WTC11 (cell line): ENCODE measurements at regions not wholly inside any gene's neighbourhood (a gene's known extent, or its start where the extent isn't known, plus 50 kb on each side); places are given as distances from the start of the nearest gene placed in this dataset.

ENCODE experiments used
- ATAC-seq: fragments of 200-7000 bp; cut with Tn5 transposase; 2 replicates; pipeline ENCODE4 v1.10.0; 2021; ENCODE audit warnings: mild to moderate bottlenecking, moderate library complexity
- CTCF ChIA-PET: fragments of 300-600 bp; sonication (Branson Sonifier 250); formaldehyde crosslinking; loops from one replicate; lab custom pipeline; 2021; ENCODE audit warnings: antibody characterized with exemption; lab: Charles Lee
- POLR2A ChIA-PET: fragments of 350-600 bp; sonication (Branson Sonifier 250); formaldehyde crosslinking; loops from one replicate; lab custom pipeline; 2021; ENCODE audit warnings: antibody characterized with exemption; lab: Charles Lee
- DNase-seq: peaks from one replicate; pipeline ENCODE4 v3.0.0; 2021; ENCODE audit warnings: low spot score
- H3K27ac Mint-ChIP-seq: 2 replicates; pipeline ENCODE4 v1.8.0; 2021; ENCODE audit warnings: mixed read lengths
- H3K27me3 Mint-ChIP-seq: 2 replicates; pipeline ENCODE4 v1.8.0; 2021; ENCODE audit warnings: low read depth, mild to moderate bottlenecking, moderate library complexity, mixed read lengths
- H3K36me3 Mint-ChIP-seq: 2 replicates; pipeline ENCODE4 v1.8.0; 2021; ENCODE audit warnings: mixed read lengths
- H3K4me1 Mint-ChIP-seq: 2 replicates; pipeline ENCODE4 v1.8.0; 2022; ENCODE audit warnings: mixed read lengths
- H3K4me3 Mint-ChIP-seq: 2 replicates; pipeline ENCODE4 v1.8.0; 2021; ENCODE audit warnings: mild to moderate bottlenecking, moderate library complexity, mixed read lengths
- H3K9me3 Mint-ChIP-seq: 2 replicates; pipeline ENCODE4 v1.8.0; 2021; ENCODE audit warnings: mixed read lengths
- E2F1 ChIP-seq: sonication (generic); formaldehyde crosslinking; IDR thresholded peaks from 2 replicates; pipeline ENCODE4 v1.8.0; 2022; ENCODE audit warnings: mild to moderate bottlenecking, missing genetic modification reagents
- ELF4 ChIP-seq: sonication (generic); formaldehyde crosslinking; IDR thresholded peaks from 2 replicates; pipeline ENCODE4 v1.8.1; 2022; ENCODE audit warnings: low read depth, mild to moderate bottlenecking, moderate library complexity, missing genetic modification reagents
- EMX1 ChIP-seq: fragments of 250-450 bp; sonication (Bioruptor Pico); IDR thresholded peaks from 2 replicates; pipeline ENCODE4 v1.8.0; 2021; ENCODE audit warnings: mild to moderate bottlenecking
- GRHL2 ChIP-seq: fragments of 250-450 bp; sonication (Bioruptor Pico); IDR thresholded peaks from 2 replicates; pipeline ENCODE4 v1.8.0; 2022; ENCODE audit warnings: mild to moderate bottlenecking, moderate library complexity; ENCODE audit not compliant: insufficient replicate concordance, severe bottlenecking
- HMGXB4 ChIP-seq: sonication (generic); formaldehyde crosslinking; IDR thresholded peaks from 2 replicates; pipeline ENCODE4 v1.8.1; 2023; ENCODE audit warnings: mild to moderate bottlenecking, moderate library complexity, missing genetic modification reagents
- IRF2 ChIP-seq: sonication (generic); formaldehyde crosslinking; IDR thresholded peaks from 2 replicates; pipeline ENCODE4 v1.8.0; 2022; ENCODE audit warnings: low read depth, missing genetic modification reagents, borderline replicate concordance
- NFATC4 ChIP-seq: fragments of 250-450 bp; sonication (Bioruptor Pico); IDR thresholded peaks from 2 replicates; pipeline ENCODE4 v1.9.0; 2021; ENCODE audit warnings: mild to moderate bottlenecking
- NR1H2 ChIP-seq: sonication (generic); formaldehyde crosslinking; IDR thresholded peaks from 2 replicates; pipeline ENCODE4 v1.9.0; 2021; ENCODE audit warnings: mild to moderate bottlenecking, moderate library complexity, missing genetic modification reagents
- PREB ChIP-seq: sonication (generic); formaldehyde crosslinking; IDR thresholded peaks from 2 replicates; pipeline ENCODE4 v1.8.1; 2022; ENCODE audit warnings: mild to moderate bottlenecking, missing genetic modification reagents, moderate library complexity, borderline replicate concordance
- PRRX2 ChIP-seq: fragments of 250-450 bp; sonication (Bioruptor Pico); IDR thresholded peaks from 2 replicates; pipeline ENCODE4 v1.8.0; 2021; ENCODE audit warnings: mild to moderate bottlenecking
- RELA ChIP-seq: sonication (generic); formaldehyde crosslinking; IDR thresholded peaks from 2 replicates; pipeline ENCODE4 v1.8.1; 2022; ENCODE audit warnings: missing genetic modification reagents, mild to moderate bottlenecking, borderline replicate concordance
- SMAD3 ChIP-seq: sonication (generic); formaldehyde crosslinking; IDR thresholded peaks from 2 replicates; pipeline ENCODE4 v1.8.0; 2022; ENCODE audit warnings: missing genetic modification reagents, mild to moderate bottlenecking, borderline replicate concordance
- TCF7 ChIP-seq: sonication (generic); formaldehyde crosslinking; IDR thresholded peaks from 2 replicates; pipeline ENCODE4 v1.8.0; 2022; ENCODE audit warnings: mild to moderate bottlenecking, low read depth, missing genetic modification reagents, moderate library complexity
- USF1 ChIP-seq: sonication (generic); formaldehyde crosslinking; IDR thresholded peaks from 2 replicates; pipeline ENCODE4 v1.8.0; 2022; ENCODE audit warnings: mild to moderate bottlenecking, missing genetic modification reagents
- ZNF512 ChIP-seq: sonication (generic); formaldehyde crosslinking; IDR thresholded peaks from 2 replicates; pipeline ENCODE4 v1.8.1; 2022; ENCODE audit warnings: missing genetic modification reagents, borderline replicate concordance
- ZSCAN18 ChIP-seq: fragments of 250-450 bp; sonication (Bioruptor Pico); IDR thresholded peaks from 2 replicates; pipeline ENCODE4 v2.1.2; 2022; ENCODE audit warnings: mild to moderate bottlenecking, moderate library complexity
- TF ChIP-seq, protein P1 (sequence below): fragments of 200-600 bp; IDR thresholded peaks from 2 replicates; pipeline ENCODE4 v1.8.0; 2022; ENCODE audit warnings: antibody characterized with exemption
- TF ChIP-seq, protein P2 (sequence below): fragments of 250-450 bp; sonication (Bioruptor Pico); IDR thresholded peaks from 2 replicates; pipeline ENCODE4 v1.9.0; 2021; ENCODE audit warnings: mild to moderate bottlenecking, borderline replicate concordance
- TF ChIP-seq, protein P3 (sequence below): fragments of 250-450 bp; sonication (Bioruptor Pico); IDR thresholded peaks from 2 replicates; pipeline ENCODE4 v1.9.0; 2021; ENCODE audit warnings: moderate library complexity, mild to moderate bottlenecking, inconsistent platforms, borderline replicate concordance
- TF ChIP-seq, protein P4 (sequence below): sonication (generic); formaldehyde crosslinking; IDR thresholded peaks from 2 replicates; pipeline ENCODE4 v1.8.1; 2022; ENCODE audit warnings: mild to moderate bottlenecking, moderate library complexity, missing genetic modification reagents

DNA sequence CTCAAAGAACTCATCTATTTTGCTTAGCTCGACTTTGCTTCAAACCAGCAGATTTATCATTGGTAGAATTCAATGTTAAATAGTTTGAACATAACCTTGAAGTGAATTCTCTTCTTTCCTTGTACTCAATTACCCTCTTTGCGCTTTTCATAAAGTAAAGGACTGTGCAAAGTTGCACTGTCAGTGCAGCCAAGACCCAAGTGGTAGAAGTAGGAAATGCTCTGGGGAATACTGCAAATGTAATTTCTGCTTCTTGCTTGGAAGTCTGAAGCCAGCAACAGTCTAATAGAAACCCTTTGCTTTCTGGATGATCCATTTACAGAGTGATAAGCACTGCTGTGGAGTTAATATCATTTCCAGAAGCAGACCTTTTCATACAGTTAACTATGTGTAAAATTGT is 936.7 kb upstream of the TMPRSS15 start (continued):
- TF ChIP-seq ELF4 (CRISPR knock-in tag) (no peak), EMX1 (CRISPR knock-in tag) (no peak), HMGXB4 (CRISPR knock-in tag) (no peak), TCF7 (CRISPR knock-in tag) (no peak)
- TF ChIP-seq, protein P1, sequence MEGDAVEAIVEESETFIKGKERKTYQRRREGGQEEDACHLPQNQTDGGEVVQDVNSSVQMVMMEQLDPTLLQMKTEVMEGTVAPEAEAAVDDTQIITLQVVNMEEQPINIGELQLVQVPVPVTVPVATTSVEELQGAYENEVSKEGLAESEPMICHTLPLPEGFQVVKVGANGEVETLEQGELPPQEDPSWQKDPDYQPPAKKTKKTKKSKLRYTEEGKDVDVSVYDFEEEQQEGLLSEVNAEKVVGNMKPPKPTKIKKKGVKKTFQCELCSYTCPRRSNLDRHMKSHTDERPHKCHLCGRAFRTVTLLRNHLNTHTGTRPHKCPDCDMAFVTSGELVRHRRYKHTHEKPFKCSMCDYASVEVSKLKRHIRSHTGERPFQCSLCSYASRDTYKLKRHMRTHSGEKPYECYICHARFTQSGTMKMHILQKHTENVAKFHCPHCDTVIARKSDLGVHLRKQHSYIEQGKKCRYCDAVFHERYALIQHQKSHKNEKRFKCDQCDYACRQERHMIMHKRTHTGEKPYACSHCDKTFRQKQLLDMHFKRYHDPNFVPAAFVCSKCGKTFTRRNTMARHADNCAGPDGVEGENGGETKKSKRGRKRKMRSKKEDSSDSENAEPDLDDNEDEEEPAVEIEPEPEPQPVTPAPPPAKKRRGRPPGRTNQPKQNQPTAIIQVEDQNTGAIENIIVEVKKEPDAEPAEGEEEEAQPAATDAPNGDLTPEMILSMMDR, result no peak

- Mint-ChIP-seq H3K27me3 (no peaks in the 10 kb centered on the region), H3K4me3 (no peak overlapping the region), H3K9me3 (no peaks in the 10 kb centered on the region), H3K27ac (no peak overlapping the region), H3K4me1 (no peaks in the 10 kb centered on the region), H3K36me3 (no peaks in the 10 kb centered on the region)
- DNase-seq (no peak), ATAC-seq (no peak)
- ChIA-PET CTCF (no interaction called here), POLR2A (no interaction called here)
- TF ChIP-seq ZNF512 (CRISPR knock-in tag) (no peak), RELA (no peak), ZSCAN18 (CRISPR knock-in tag) (no peak), SMAD3 (CRISPR knock-in tag) (no peak), IRF2 (CRISPR knock-in tag) (no peak), E2F1 (CRISPR knock-in tag) (no peak), USF1 (CRISPR knock-in tag) (no peak), GRHL2 (CRISPR knock-in tag) (no peak), NFATC4 (CRISPR knock-in tag) (no peak), NR1H2 (CRISPR knock-in tag) (no peak), PRRX2 (no peak), PREB (CRISPR knock-in tag) (no peak)
- TF ChIP-seq, protein P2, sequence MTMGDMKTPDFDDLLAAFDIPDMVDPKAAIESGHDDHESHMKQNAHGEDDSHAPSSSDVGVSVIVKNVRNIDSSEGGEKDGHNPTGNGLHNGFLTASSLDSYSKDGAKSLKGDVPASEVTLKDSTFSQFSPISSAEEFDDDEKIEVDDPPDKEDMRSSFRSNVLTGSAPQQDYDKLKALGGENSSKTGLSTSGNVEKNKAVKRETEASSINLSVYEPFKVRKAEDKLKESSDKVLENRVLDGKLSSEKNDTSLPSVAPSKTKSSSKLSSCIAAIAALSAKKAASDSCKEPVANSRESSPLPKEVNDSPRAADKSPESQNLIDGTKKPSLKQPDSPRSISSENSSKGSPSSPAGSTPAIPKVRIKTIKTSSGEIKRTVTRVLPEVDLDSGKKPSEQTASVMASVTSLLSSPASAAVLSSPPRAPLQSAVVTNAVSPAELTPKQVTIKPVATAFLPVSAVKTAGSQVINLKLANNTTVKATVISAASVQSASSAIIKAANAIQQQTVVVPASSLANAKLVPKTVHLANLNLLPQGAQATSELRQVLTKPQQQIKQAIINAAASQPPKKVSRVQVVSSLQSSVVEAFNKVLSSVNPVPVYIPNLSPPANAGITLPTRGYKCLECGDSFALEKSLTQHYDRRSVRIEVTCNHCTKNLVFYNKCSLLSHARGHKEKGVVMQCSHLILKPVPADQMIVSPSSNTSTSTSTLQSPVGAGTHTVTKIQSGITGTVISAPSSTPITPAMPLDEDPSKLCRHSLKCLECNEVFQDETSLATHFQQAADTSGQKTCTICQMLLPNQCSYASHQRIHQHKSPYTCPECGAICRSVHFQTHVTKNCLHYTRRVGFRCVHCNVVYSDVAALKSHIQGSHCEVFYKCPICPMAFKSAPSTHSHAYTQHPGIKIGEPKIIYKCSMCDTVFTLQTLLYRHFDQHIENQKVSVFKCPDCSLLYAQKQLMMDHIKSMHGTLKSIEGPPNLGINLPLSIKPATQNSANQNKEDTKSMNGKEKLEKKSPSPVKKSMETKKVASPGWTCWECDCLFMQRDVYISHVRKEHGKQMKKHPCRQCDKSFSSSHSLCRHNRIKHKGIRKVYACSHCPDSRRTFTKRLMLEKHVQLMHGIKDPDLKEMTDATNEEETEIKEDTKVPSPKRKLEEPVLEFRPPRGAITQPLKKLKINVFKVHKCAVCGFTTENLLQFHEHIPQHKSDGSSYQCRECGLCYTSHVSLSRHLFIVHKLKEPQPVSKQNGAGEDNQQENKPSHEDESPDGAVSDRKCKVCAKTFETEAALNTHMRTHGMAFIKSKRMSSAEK (CRISPR knock-in tag), result no peak
- TF ChIP-seq, protein P3, sequence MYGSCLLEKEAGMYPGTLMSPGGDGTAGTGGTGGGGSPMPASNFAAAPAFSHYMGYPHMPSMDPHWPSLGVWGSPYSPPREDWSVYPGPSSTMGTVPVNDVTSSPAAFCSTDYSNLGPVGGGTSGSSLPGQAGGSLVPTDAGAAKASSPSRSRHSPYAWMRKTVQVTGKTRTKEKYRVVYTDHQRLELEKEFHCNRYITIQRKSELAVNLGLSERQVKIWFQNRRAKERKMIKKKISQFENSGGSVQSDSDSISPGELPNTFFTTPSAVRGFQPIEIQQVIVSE, result no peak
- TF ChIP-seq, protein P4, sequence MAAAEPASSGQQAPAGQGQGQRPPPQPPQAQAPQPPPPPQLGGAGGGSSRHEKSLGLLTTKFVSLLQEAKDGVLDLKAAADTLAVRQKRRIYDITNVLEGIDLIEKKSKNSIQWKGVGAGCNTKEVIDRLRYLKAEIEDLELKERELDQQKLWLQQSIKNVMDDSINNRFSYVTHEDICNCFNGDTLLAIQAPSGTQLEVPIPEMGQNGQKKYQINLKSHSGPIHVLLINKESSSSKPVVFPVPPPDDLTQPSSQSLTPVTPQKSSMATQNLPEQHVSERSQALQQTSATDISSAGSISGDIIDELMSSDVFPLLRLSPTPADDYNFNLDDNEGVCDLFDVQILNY, result no peak
Observed at GRCh38 chr21:19340954-19341353, 937.4 kb upstream of the TMPRSS15 start.
